ENCODE measurements at regions not wholly inside any gene's neighbourhood (a gene's known extent, or its start where the extent isn't known, plus 50 kb on each side); places are given as distances from the start of the nearest gene placed in this dataset.
"Not testable (repeated sequence)": the region's sequence is repeated elsewhere in the genome, so short reads cannot be mapped to it uniquely, and the experiment has no call there.

- H3K36me3 ChIP-seq, result no peaks in the 10 kb centered on the region
- DNase-seq, result no peak
- H3K4me1 ChIP-seq, result no peaks in the 10 kb centered on the region
- no peak overlapping the region for H3K27ac ChIP-seq
- WGBS, 2 donors, result 83 to 92% methylated on average over 3 of the region's 3 CpGs
- H3K9me3 ChIP-seq, result no peaks in the 10 kb centered on the region
- TF ChIP-seq POLR2A (IDR thresholded peaks at IDR 0.05), result no peak
- no peak for TF ChIP-seq CTCF (IDR thresholded peaks at IDR 0.05)
- intact Hi-C loops (cut with DNase I), result no loop called here
- no peak overlapping the region for H3K4me3 ChIP-seq (replicated peaks in 1 of 3)
- H3K27me3 ChIP-seq, result no peaks in the 10 kb centered on the region
These were observed 272.6 kb upstream of the SLC14A2 start for GRCh38 chr18:45342653-45343052.

GRCh38 chr18:45343365-45343764, 271.9 kb upstream of the SLC14A2 start:
- H3K9me3 ChIP-seq, result no peaks in the 10 kb centered on the region
- H3K36me3 ChIP-seq, result no peaks in the 10 kb centered on the region
- TF ChIP-seq CTCF (IDR thresholded peaks at IDR 0.05), result no peak
- H3K4me1 ChIP-seq, result no peaks in the 10 kb centered on the region
- intact Hi-C loops (cut with DNase I), result no loop called here
- H3K27me3 ChIP-seq, result no peaks in the 10 kb centered on the region
- no peak overlapping the region for H3K27ac ChIP-seq
- H3K4me3 ChIP-seq (replicated peaks in 1 of 3), result no peak overlapping the region
- no peak for DNase-seq
- 72 to 79% methylated on average over 5 of the region's 5 CpGs for WGBS, 2 donors

GRCh38 chr18:45344680-45345079, 270.6 kb upstream of the SLC14A2 start:
- H3K4me1 ChIP-seq; H3K27ac ChIP-seq; H3K9me3 ChIP-seq; DNase-seq; H3K4me3 ChIP-seq (replicated peaks in 1 of 3); intact Hi-C loops (cut with DNase I); H3K36me3 ChIP-seq; H3K27me3 ChIP-seq: not testable (repeated sequence)
- WGBS, 2 donors, result 87 to 89% methylated on average over 6 of the region's 6 CpGs

GRCh38 chr18:45349019-45349418, 266.3 kb upstream of the SLC14A2 start:
- Histone ChIP-seq H3K36me3 (no peaks in the 10 kb centered on the region), H3K27me3 (no peaks in the 10 kb centered on the region), H3K4me1 (no peaks in the 10 kb centered on the region), H3K4me3 (replicated peaks in 1 of 3) (no peak overlapping the region), H3K27ac (no peak overlapping the region), H3K9me3 (no peaks in the 10 kb centered on the region)
- intact Hi-C loops (cut with DNase I), result no loop called here
- no peak for DNase-seq
- TF ChIP-seq POLR2A (IDR thresholded peaks at IDR 0.05) (no peak), CTCF (IDR thresholded peaks at IDR 0.05) (no peak)
- WGBS, 2 donors, result 81 to 89% methylated on average over 4 of the region's 4 CpGs

GRCh38 chr18:45349467-45349866, 265.8 kb upstream of the SLC14A2 start:
- Histone ChIP-seq H3K4me1 (no peaks in the 10 kb centered on the region), H3K27ac (no peak overlapping the region), H3K4me3 (replicated peaks in 1 of 3) (no peak overlapping the region), H3K9me3 (no peaks in the 10 kb centered on the region), H3K27me3 (no peaks in the 10 kb centered on the region), H3K36me3 (no peaks in the 10 kb centered on the region)
- TF ChIP-seq CTCF (IDR thresholded peaks at IDR 0.05) (no peak), POLR2A (IDR thresholded peaks at IDR 0.05) (no peak)
- intact Hi-C loops (cut with DNase I), result no loop called here
- 88% methylated on average over 2 of the region's 2 CpGs for WGBS, 2 donors
- no peak for DNase-seq
